ENCODE measurements at regions not wholly inside any gene's neighbourhood (a gene's known extent, or its start where the extent isn't known, plus 50 kb on each side); places are given as distances from the start of the nearest gene placed in this dataset.
"Not testable (repeated sequence)": the region's sequence is repeated elsewhere in the genome, so short reads cannot be mapped to it uniquely, and the experiment has no call there.

- DNase-seq: no peak
- TF ChIP-seq, protein P1, sequence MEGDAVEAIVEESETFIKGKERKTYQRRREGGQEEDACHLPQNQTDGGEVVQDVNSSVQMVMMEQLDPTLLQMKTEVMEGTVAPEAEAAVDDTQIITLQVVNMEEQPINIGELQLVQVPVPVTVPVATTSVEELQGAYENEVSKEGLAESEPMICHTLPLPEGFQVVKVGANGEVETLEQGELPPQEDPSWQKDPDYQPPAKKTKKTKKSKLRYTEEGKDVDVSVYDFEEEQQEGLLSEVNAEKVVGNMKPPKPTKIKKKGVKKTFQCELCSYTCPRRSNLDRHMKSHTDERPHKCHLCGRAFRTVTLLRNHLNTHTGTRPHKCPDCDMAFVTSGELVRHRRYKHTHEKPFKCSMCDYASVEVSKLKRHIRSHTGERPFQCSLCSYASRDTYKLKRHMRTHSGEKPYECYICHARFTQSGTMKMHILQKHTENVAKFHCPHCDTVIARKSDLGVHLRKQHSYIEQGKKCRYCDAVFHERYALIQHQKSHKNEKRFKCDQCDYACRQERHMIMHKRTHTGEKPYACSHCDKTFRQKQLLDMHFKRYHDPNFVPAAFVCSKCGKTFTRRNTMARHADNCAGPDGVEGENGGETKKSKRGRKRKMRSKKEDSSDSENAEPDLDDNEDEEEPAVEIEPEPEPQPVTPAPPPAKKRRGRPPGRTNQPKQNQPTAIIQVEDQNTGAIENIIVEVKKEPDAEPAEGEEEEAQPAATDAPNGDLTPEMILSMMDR (IDR thresholded peaks at IDR 0.05): no peak
- no peaks in the 10 kb centered on the region for H3K27me3 ChIP-seq
- H3K9me3 ChIP-seq: no peaks in the 10 kb centered on the region
- H3K4me3 ChIP-seq: no peak overlapping the region
- intact Hi-C loops (cut with DNase I; ENCODE audit: low total_unique reads): no loop called here
- no peak overlapping the region for H3K27ac ChIP-seq
- no peaks in the 10 kb centered on the region for H3K36me3 ChIP-seq
- H3K4me1 ChIP-seq: peaks cover 0 to 4% (median 0%) of the 10 kb centered on the region in 4 donors
These were observed 213.3 kb upstream of the HNRNPA3 start for GRCh38 chr2:176999301-176999700.

GRCh38 chr2:177000061-177000714 lies 212.4 kb upstream of the HNRNPA3 start:
- no peak overlapping the region for H3K4me3 ChIP-seq
- TF ChIP-seq, protein P1 (IDR thresholded peaks at IDR 0.05): no peak
- H3K27me3 ChIP-seq: no peaks in the 10 kb centered on the region
- no peak overlapping the region for H3K27ac ChIP-seq
- DNase-seq: no peak
- intact Hi-C loops (cut with DNase I; ENCODE audit: low total_unique reads): no loop called here
- peaks cover 0 to 4% (median 0%) of the 10 kb centered on the region in 4 donors for H3K4me1 ChIP-seq
- no peaks in the 10 kb centered on the region for H3K9me3 ChIP-seq
- no peaks in the 10 kb centered on the region for H3K36me3 ChIP-seq

DNA sequence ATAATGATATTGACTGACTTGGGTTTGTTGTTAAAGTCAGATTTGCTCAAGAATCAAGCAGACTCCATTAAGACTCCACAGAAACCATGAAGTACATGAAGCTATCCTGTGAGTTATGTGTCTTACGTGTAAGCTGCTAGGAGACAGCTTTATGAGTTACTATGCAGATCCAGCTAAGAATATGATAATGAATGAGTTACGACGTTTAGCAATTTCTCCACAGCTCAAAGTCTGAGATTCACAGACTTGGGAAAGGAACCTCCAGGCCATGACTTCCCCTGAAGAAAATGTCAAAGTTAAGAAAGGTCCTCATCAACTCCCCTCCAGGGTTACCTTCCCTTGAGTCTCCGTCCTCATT lies 211.9 kb upstream of the HNRNPA3 start:
- H3K36me3 ChIP-seq: no peaks in the 10 kb centered on the region
- TF ChIP-seq, protein P1 (IDR thresholded peaks at IDR 0.05): no peak

GRCh38 chr2:177001334-177001733 lies 211.3 kb upstream of the HNRNPA3 start:
- H3K9me3 ChIP-seq: no peaks in the 10 kb centered on the region
- intact Hi-C loops (cut with DNase I; ENCODE audit: low total_unique reads): no loop called here
- TF ChIP-seq, protein P1 (IDR thresholded peaks at IDR 0.05): no peak
- H3K36me3 ChIP-seq: no peaks in the 10 kb centered on the region
- no peak overlapping the region for H3K4me3 ChIP-seq
- H3K27ac ChIP-seq: no peak overlapping the region
- no peak for DNase-seq
- peaks cover 0 to 4% (median 0%) of the 10 kb centered on the region in 4 donors for H3K4me1 ChIP-seq
- H3K27me3 ChIP-seq: no peaks in the 10 kb centered on the region

More for the DNA sequence above, 211.9 kb upstream of the HNRNPA3 start:
- H3K27ac ChIP-seq: no peak overlapping the region
- H3K9me3 ChIP-seq: no peaks in the 10 kb centered on the region
- no peak overlapping the region for H3K4me3 ChIP-seq
- intact Hi-C loops (cut with DNase I; ENCODE audit: low total_unique reads): no loop called here
- no peaks in the 10 kb centered on the region for H3K27me3 ChIP-seq
- DNase-seq: no peak
- peaks cover 0 to 4% (median 0%) of the 10 kb centered on the region in 4 donors for H3K4me1 ChIP-seq

DNA sequence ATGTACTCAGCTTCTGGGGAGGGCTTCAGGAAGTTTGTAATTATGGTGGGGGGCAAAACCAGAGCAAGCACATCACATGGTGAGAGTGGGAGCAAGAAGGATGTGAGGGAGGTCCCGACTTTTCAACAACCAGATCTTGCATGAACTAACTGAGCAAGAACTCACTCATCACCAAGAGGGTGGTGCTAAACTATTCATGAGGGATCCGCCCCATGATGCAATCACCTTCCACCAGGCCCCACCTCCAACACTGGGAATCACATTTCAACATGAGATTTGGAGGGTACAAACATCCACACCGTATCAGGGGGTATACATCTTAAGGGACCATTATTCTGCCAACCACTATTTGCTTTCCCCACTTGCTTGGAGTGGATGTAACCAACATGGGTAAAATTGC lies 209.6 kb upstream of the HNRNPA3 start:
- Histone ChIP-seq H3K27ac (no peak overlapping the region), H3K4me1 (no peaks in the 10 kb centered on the region)
- DNase-seq: no peak

DNA sequence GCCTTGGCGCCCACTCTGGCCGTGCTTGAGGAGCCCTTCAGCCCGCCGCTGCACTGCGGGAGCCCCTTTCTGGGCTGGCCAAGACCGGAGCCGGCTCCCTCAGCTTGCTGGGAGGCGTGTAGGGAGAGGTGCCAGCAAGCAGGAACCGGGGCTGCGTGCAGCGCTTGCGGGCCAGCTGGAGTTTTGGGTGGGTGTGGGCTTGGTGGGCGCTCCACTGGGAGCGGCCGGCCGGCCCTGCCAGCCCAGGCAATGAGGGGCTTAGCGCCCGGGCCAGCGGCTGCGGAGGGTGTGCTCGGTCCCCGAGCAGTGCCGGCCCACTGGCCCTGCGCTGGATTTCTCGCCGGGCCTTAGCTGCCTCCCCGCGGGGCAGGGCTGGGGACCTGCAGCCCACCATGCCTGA lies 204.9 kb upstream of the HNRNPA3 start:
- H3K27me3 ChIP-seq; H3K4me3 ChIP-seq; intact Hi-C loops (cut with DNase I; ENCODE audit: low total_unique reads); H3K36me3 ChIP-seq; H3K4me1 ChIP-seq; DNase-seq; H3K27ac ChIP-seq; H3K9me3 ChIP-seq: not testable (repeated sequence)

More for the DNA sequence above, 209.6 kb upstream of the HNRNPA3 start:
- no peaks in the 10 kb centered on the region for H3K36me3 ChIP-seq
- no peaks in the 10 kb centered on the region for H3K9me3 ChIP-seq
- no peaks in the 10 kb centered on the region for H3K27me3 ChIP-seq
- H3K4me3 ChIP-seq: no peak overlapping the region
- TF ChIP-seq, protein P1 (IDR thresholded peaks at IDR 0.05): no peak
- intact Hi-C loops (cut with DNase I; ENCODE audit: low total_unique reads): no loop called here

GRCh38 chr2:177008662-177009061 lies 203.9 kb upstream of the HNRNPA3 start:
- H3K4me3 ChIP-seq; DNase-seq; H3K36me3 ChIP-seq; H3K9me3 ChIP-seq; H3K4me1 ChIP-seq; H3K27ac ChIP-seq; H3K27me3 ChIP-seq; intact Hi-C loops (cut with DNase I; ENCODE audit: low total_unique reads): not testable (repeated sequence)

Data from tibial artery (tissue), 4 donors.